ENCODE measurements at regions not wholly inside any gene's neighbourhood (a gene's known extent, or its start where the extent isn't known, plus 50 kb on each side); places are given as distances from the start of the nearest gene placed in this dataset.

DNA sequence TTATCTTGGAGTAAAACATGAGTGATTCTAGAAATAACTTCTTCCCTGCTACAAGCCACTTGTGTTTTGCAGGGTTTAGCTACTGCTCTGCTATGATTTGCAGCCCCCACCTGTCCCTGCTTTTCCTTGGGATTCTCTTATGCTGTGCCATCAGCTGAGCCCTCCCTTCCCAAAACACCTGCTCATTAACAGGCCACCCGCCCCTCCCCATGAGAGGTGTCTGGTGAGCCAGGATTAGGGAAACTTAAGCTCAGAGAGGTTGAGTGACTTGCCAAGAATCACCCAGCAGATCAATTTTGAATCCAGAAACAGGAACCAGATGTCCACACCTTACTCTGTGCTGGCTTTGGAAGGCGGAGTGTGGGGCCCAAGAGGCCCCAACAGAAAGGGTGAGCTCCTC, 111.7 kb upstream of the CXCL14 start:
- H3K9me3 ChIP-seq (ENCODE audit: low read depth, low read length) = no peaks in the 10 kb centered on the region
- TF ChIP-seq POLR2AphosphoS5 (IDR thresholded peaks at IDR 0.05; ENCODE audit: borderline replicate concordance, low read depth, low read length) (no peak), FOXP2 (optimal IDR thresholded peaks at IDR 0.05; ENCODE audit: control extremely low read depth, extremely low read length, insufficient read depth) (no peak), EZH2 (IDR thresholded peaks at IDR 0.05) (no peak)
- no peak for DNase-seq (ENCODE audit: low read depth, low spot score)
- no peak overlapping the region for H3K9ac ChIP-seq (ENCODE audit: insufficient read length)
- H3K36me3 ChIP-seq (ENCODE audit: insufficient read depth, low read length) = no peaks in the 10 kb centered on the region
- H3K4me3 ChIP-seq = no peak overlapping the region
- H3K27ac ChIP-seq = no peak overlapping the region

DNA sequence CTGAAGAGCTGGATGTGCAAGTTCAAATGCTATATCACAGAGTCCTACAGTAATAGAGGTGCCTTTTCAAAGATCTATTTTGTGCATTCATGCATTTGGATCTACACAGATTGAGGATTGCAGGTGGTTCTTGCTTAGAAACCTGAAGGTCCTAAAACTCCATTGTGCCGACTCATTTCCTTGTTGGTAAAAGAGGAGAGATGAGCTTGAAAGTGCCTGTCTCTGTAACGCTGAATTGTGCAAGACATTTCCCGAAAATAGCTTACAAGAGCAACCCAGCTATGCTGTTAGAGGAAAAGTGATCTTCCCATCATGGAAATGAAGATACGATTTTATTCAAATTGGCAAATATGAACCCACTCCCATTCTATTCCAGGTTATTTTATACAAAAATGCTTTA, 110.7 kb upstream of the CXCL14 start:
- DNase-seq (ENCODE audit: low read depth, low spot score) = no peak
- Histone ChIP-seq H3K4me3 (no peak overlapping the region), H3K27ac (no peak overlapping the region), H3K9ac (ENCODE audit: insufficient read length) (no peak overlapping the region), H3K36me3 (ENCODE audit: insufficient read depth, low read length) (no peaks in the 10 kb centered on the region), H3K9me3 (ENCODE audit: low read depth, low read length) (no peaks in the 10 kb centered on the region)
- TF ChIP-seq EZH2 (IDR thresholded peaks at IDR 0.05) (no peak), FOXP2 (optimal IDR thresholded peaks at IDR 0.05; ENCODE audit: control extremely low read depth, extremely low read length, insufficient read depth) (no peak), POLR2AphosphoS5 (IDR thresholded peaks at IDR 0.05; ENCODE audit: borderline replicate concordance, low read depth, low read length) (no peak)

DNA sequence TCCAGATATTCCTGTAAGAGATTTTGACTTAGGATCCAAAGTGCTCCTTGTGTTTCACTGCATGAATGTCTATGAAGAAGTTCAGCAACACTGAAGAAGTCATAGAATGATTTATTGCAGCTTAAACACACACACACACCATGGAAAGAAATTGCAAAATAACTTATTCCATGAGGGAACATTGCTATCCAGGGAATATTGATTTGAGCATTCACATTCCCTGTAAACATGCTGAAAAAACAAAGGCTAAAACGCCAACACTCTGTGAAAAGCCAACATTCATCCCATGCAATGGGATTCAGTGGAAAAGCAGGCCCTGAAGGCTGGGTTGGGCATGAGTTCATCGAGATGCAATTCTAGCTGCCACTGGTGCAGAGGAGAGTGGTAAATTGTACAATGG, 109.6 kb upstream of the CXCL14 start:
- H3K27ac ChIP-seq = no peak overlapping the region
- DNase-seq (ENCODE audit: low read depth, low spot score) = no peak
- no peak for TF ChIP-seq FOXP2 (optimal IDR thresholded peaks at IDR 0.05; ENCODE audit: control extremely low read depth, extremely low read length, insufficient read depth)
- no peak for TF ChIP-seq POLR2AphosphoS5 (IDR thresholded peaks at IDR 0.05; ENCODE audit: borderline replicate concordance, low read depth, low read length)
- TF ChIP-seq EZH2 (IDR thresholded peaks at IDR 0.05) = no peak

DNA sequence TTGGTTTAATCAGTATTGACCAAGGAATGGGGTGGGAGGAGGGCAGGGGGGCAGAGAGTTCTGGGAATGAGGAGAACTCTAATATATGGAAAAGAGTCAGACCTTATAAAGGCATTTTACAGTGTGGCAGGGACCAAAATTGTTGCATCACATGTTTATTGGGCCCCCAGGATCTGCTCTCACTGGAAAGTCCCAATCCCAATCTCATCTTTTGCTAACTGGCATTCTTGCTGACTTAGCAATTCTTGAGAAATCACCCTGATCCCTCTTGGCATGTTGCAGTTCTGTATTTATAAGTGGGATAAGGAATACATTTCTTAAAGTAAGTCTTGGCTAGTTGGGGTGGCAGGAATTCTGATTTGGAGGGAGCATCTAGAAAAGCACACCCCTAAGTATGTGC, 104.4 kb upstream of the CXCL14 start:
- TF ChIP-seq EZH2 (IDR thresholded peaks at IDR 0.05) = no peak
- no peak for TF ChIP-seq FOXP2 (optimal IDR thresholded peaks at IDR 0.05; ENCODE audit: control extremely low read depth, extremely low read length, insufficient read depth)
- no peak for TF ChIP-seq POLR2AphosphoS5 (IDR thresholded peaks at IDR 0.05; ENCODE audit: borderline replicate concordance, low read depth, low read length)
- DNase-seq (ENCODE audit: low read depth, low spot score) = no peak
- Histone ChIP-seq H3K36me3 (ENCODE audit: insufficient read depth, low read length) (no peaks in the 10 kb centered on the region), H3K9ac (ENCODE audit: insufficient read length) (no peak overlapping the region), H3K9me3 (ENCODE audit: low read depth, low read length) (no peaks in the 10 kb centered on the region), H3K4me3 (no peak overlapping the region), H3K27ac (no peak overlapping the region)

More for the DNA sequence above, 109.6 kb upstream of the CXCL14 start:
- Histone ChIP-seq H3K36me3 (ENCODE audit: insufficient read depth, low read length) (no peaks in the 10 kb centered on the region), H3K9ac (ENCODE audit: insufficient read length) (no peak overlapping the region), H3K9me3 (ENCODE audit: low read depth, low read length) (no peaks in the 10 kb centered on the region), H3K4me3 (no peak overlapping the region)

DNA sequence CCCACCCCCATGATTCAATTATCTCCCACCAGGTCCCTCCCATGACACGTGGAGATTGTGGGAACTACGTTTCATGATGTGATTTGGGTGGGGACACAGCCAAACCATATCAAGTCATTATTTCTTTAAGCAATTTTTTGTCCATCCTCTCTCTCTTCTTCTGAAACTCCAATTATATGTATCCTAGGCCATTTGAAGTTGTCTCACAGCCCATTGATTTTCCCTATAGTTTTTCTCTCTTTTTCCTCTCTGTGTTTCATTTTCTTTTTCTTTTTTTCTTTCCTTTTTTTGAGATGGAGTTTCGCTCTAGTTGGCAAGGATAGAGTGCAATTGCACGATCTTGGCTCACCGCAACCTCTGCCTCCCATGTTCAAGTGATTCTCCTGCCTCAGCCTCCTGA, 101.9 kb upstream of the CXCL14 start:
- Histone ChIP-seq H3K9me3 (ENCODE audit: low read depth, low read length) (no peaks in the 10 kb centered on the region), H3K36me3 (ENCODE audit: insufficient read depth, low read length) (no peaks in the 10 kb centered on the region), H3K27ac (no peak overlapping the region), H3K4me3 (no peak overlapping the region), H3K9ac (ENCODE audit: insufficient read length) (no peak overlapping the region)
- TF ChIP-seq FOXP2 (optimal IDR thresholded peaks at IDR 0.05; ENCODE audit: control extremely low read depth, extremely low read length, insufficient read depth) (no peak), POLR2AphosphoS5 (IDR thresholded peaks at IDR 0.05; ENCODE audit: borderline replicate concordance, low read depth, low read length) (no peak), EZH2 (IDR thresholded peaks at IDR 0.05) (no peak)
- DNase-seq (ENCODE audit: low read depth, low spot score) = no peak

DNA sequence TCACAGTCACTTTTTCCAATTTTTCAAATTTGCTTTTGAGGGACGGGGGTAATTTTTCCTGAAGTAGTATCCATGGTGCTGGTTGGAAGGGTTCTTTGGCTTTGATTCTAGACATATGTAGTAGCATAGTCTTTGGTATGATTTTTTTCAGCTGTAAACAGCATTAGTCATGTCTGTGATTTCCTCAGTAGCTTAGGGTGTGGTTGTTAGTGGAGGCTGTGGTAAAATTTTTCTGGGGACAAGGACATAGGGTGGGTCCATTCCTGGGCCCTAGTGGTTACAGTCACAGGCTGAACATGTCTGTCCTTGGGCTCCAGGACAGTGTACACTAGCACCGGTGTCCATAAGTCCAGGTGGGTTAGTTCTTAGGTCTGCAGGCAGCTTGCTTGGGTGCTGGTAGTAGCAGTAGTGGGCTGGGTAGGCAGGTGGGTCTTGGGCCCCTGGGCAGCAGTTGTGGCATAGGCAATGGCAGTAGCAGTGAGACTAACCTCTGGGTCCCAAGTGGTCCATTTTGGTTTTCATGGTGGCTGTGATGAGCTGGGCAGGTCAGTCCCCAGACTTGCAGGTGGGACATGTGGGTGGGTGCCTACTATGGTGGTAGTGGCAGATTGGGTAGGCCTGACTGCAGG, 100.0 kb upstream of the CXCL14 start:
- H3K4me3 ChIP-seq = no peak overlapping the region
- no peaks in the 10 kb centered on the region for H3K9me3 ChIP-seq (ENCODE audit: low read depth, low read length)
- H3K36me3 ChIP-seq (ENCODE audit: insufficient read depth, low read length) = no peaks in the 10 kb centered on the region
- DNase-seq (ENCODE audit: low read depth, low spot score) = no peak
- no peak overlapping the region for H3K9ac ChIP-seq (ENCODE audit: insufficient read length)
- H3K27ac ChIP-seq = no peak overlapping the region
- TF ChIP-seq EZH2 (IDR thresholded peaks at IDR 0.05) = no peak
- no peak for TF ChIP-seq POLR2AphosphoS5 (IDR thresholded peaks at IDR 0.05; ENCODE audit: borderline replicate concordance, low read depth, low read length)
- TF ChIP-seq FOXP2 (optimal IDR thresholded peaks at IDR 0.05; ENCODE audit: control extremely low read depth, extremely low read length, insufficient read depth) = no peak

DNA sequence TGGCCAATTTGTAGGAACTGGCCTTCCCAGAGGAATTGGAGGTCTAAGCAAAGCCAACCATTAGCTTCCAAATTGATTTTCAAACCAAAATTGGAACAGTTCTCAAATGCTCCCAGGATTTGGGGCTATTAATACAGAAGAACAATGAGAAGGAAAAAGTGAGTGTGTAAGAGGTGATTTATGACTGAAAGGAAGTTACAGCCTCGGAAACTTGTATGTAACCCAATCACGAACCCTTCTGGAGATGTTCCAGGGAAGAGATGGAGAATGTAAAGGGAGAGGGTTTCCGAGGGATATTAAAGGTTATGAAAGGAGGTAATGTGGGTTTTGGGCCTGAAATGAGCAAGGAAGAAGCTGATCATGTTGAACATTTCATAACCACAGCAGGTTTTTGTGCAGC, 93.2 kb upstream of the CXCL14 start:
- no peaks in the 10 kb centered on the region for H3K36me3 ChIP-seq (ENCODE audit: insufficient read depth, low read length)
- H3K4me3 ChIP-seq = no peak overlapping the region
- H3K9ac ChIP-seq (ENCODE audit: insufficient read length) = no peak overlapping the region
- no peak overlapping the region for H3K27ac ChIP-seq
- DNase-seq (ENCODE audit: low read depth, low spot score) = no peak
- H3K9me3 ChIP-seq (ENCODE audit: low read depth, low read length) = no peaks in the 10 kb centered on the region
- no peak for TF ChIP-seq FOXP2 (optimal IDR thresholded peaks at IDR 0.05; ENCODE audit: control extremely low read depth, extremely low read length, insufficient read depth)
- no peak for TF ChIP-seq POLR2AphosphoS5 (IDR thresholded peaks at IDR 0.05; ENCODE audit: borderline replicate concordance, low read depth, low read length)
- no peak for TF ChIP-seq EZH2 (IDR thresholded peaks at IDR 0.05)

DNA sequence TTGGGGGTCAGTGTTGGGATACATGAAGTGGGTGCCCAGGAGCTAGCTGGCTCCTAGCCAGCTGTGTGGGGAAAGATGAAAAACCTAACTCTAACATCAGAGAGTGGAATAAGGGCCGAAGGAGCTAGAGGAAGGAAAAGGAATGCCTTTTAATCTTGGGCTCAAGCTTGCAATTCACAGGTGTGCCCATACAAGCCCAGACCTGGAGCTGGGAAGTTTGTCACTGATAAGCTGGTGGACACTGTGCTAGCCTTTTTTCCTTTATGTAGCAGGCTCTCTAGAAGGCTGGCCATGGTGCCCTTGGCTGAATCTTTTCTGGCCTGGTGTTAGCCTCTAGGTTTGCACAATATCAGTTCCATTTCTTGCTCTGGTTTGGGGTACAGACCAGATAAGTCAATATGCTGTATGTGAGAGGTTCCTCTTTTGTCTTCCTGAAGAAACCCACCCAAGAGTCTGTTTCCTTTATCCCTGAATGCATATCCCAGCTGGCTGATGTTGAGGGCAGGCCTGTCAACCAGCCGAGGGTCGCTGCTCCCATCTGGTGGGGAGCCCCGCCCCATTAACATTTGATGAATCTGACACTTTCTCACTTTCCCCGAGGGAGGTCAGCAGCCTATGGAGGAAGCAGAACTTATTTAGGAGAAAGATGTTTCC, 92.4 kb upstream of the CXCL14 start:
- no peak overlapping the region for H3K4me3 ChIP-seq
- no peaks in the 10 kb centered on the region for H3K36me3 ChIP-seq (ENCODE audit: insufficient read depth, low read length)
- no peak overlapping the region for H3K27ac ChIP-seq
- no peaks in the 10 kb centered on the region for H3K9me3 ChIP-seq (ENCODE audit: low read depth, low read length)
- DNase-seq (ENCODE audit: low read depth, low spot score) = no peak
- no peak overlapping the region for H3K9ac ChIP-seq (ENCODE audit: insufficient read length)
- TF ChIP-seq FOXP2 (optimal IDR thresholded peaks at IDR 0.05; ENCODE audit: control extremely low read depth, extremely low read length, insufficient read depth) (no peak), POLR2AphosphoS5 (IDR thresholded peaks at IDR 0.05; ENCODE audit: borderline replicate concordance, low read depth, low read length) (no peak), EZH2 (IDR thresholded peaks at IDR 0.05) (no peak)
